ENCODE measurements at regions not wholly inside any gene's neighbourhood (a gene's known extent, or its start where the extent isn't known, plus 50 kb on each side); places are given as distances from the start of the nearest gene placed in this dataset.

DNA sequence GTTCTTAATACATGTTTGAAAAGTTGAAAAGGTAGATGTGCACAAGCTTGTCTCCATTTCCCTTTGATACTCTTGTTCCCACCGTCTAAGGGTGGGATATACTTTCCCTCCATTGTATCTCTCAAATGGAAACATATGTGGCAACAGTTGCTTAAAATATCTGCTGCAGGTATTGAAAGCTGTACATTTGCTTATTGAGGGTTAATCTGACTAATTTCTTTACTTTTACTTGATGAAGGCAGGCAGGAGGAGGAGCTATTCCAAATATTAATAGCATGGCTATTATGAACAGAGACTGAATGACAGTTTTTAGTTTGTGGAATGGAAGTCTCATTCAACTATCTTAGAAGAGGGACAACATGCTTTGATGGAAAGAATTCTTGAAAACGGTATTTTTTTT lies 103.8 kb downstream of the SLC10A2 start:
- TF ChIP-seq, protein P1, sequence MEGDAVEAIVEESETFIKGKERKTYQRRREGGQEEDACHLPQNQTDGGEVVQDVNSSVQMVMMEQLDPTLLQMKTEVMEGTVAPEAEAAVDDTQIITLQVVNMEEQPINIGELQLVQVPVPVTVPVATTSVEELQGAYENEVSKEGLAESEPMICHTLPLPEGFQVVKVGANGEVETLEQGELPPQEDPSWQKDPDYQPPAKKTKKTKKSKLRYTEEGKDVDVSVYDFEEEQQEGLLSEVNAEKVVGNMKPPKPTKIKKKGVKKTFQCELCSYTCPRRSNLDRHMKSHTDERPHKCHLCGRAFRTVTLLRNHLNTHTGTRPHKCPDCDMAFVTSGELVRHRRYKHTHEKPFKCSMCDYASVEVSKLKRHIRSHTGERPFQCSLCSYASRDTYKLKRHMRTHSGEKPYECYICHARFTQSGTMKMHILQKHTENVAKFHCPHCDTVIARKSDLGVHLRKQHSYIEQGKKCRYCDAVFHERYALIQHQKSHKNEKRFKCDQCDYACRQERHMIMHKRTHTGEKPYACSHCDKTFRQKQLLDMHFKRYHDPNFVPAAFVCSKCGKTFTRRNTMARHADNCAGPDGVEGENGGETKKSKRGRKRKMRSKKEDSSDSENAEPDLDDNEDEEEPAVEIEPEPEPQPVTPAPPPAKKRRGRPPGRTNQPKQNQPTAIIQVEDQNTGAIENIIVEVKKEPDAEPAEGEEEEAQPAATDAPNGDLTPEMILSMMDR (conservative IDR thresholded peaks at IDR 0.05): no peak
- TF ChIP-seq EZH2 (IDR thresholded peaks at IDR 0.05; ENCODE audit: low read depth): no peak
